Stimulated activated CD4-positive, alpha-beta T cell treated with anti-CD3 and anti-CD28 coated beads, Interleukin-4, amount 100 ng/mL, for 24 hours (primary cell): ENCODE measurements at regions not wholly inside any gene's neighbourhood (a gene's known extent, or its start where the extent isn't known, plus 50 kb on each side); places are given as distances from the start of the nearest gene placed in this dataset.

Source experiments
- DNase-seq: peaks from one replicate; pipeline ENCODE4 v3.0.0-alpha.2; 2020

- no peak for DNase-seq
These were observed 50.0 kb upstream of the BET1 start for GRCh38 chr7:94054130-94054529.

- DNase-seq, result no peak
These were observed 51.8 kb upstream of the BET1 start for GRCh38 chr7:94055963-94056362.

GRCh38 chr7:94056796-94057207 is 52.6 kb upstream of the BET1 start:
- no peak for DNase-seq

DNA sequence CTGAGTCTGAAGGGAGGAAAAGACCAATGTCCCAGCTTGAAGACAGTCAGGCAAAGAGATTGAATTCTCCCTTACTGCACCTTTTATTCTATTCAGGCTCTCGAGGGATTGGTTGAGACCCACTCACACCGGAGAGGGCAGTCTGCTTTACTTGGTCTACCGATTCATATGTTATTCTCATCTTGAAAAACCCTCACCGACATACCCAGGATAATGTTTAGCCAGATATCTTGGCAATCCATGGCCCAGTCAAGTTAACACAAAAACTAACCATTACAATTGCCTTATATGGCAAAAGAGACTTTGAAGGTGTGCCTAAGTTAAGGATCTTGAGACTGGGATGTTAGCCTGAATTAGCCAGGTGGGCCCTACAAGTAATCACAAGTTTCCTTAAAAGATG is 53.8 kb upstream of the BET1 start:
- DNase-seq, result no peak

DNA sequence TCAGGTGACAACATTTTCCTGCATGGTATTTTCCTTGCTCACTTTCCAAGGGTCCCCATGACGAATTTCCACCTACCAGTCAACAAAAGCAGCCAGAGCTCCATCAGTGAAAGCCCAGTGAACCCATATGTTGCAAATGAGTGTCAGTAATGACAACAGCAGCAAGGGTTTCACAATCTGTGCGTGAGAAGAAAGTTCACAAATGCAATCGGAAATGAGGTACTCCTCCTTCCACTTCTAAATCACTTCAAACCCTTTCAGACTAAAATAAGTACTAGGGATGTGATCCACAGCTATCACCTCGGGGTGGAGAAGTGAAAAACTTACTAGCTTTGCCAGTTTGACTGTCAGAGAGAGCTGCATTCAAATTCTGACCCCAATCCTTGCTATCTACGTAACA is 55.6 kb upstream of the BET1 start:
- no peak for DNase-seq

DNA sequence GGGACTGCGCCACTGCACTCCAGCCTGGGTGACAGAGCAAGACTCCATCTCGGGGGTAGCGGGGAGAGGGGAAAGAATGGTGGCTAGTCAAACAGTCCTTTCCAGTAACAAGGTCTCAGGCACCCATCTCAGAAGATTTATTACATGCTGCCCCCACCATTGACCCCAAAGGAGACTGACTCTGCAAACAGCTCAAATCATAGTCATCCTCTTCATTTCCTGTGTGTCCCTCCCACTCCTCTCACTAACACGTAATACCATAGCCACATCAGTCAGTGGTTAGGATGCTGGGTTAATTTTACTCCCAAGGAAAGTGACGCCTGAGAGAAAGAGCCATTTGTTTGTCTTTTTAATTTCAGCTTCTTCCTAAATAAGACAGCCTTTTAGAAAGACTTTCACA is 56.6 kb upstream of the BET1 start:
- no peak for DNase-seq

DNA sequence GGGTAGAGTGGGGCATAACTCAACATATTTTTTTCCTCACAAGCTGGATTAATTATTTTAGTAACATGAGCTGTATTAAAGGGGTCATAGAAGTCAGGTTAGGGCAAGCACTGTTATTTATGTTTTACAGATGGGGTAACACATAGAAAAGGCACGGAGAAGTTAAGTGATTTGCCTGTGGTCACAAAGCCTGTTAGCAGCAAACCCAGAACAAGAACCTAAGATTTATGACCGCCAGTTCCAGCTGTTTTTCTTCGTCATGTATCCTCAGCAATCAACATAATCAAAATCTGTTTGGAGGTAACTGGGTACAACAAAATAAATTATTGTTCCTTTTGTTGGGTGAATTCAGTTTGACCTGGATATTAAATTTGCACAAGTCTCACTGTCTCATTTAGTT is 57.2 kb upstream of the BET1 start:
- no peak for DNase-seq

DNA sequence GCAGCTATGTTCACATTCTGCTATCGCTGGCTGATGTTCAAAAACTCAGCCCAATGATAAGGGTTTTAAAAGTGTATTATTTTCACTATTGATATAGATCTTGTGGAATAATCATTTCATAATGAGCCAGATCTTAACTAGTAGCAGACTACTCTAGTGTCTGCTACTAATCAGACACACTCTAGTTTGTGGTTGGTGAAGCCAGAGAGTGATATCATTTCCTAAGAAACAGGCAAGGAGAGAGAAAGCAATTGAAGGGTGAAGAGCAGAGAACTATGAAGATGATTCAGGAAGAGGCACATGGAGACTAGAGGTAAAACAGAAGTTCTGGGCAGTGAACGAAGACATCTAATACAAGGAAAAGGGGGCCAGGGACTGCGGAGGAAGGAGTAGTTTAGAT is 58.2 kb upstream of the BET1 start:
- no peak for DNase-seq

GRCh38 chr7:94064541-94065191 is 60.5 kb upstream of the BET1 start:
- no peak for DNase-seq

DNA sequence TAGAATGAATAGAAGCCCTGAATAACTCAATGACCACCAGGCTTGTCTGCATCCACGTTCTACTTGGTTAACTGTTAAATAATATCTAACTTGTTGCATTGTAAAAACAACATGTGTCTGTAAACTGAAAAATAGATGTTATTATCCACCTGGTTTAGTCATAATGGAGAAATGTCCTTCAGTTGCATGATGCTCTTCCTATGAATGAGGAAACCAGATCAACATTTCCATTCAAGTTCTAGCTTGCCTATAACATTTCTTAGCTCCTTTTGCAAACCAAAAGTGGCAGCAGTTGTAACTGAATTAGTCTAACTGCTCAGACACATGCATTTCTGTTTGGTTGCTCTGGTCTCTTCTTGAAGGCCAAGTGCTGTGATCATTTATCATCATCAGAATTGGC is 62.9 kb upstream of the BET1 start:
- no peak for DNase-seq

DNA sequence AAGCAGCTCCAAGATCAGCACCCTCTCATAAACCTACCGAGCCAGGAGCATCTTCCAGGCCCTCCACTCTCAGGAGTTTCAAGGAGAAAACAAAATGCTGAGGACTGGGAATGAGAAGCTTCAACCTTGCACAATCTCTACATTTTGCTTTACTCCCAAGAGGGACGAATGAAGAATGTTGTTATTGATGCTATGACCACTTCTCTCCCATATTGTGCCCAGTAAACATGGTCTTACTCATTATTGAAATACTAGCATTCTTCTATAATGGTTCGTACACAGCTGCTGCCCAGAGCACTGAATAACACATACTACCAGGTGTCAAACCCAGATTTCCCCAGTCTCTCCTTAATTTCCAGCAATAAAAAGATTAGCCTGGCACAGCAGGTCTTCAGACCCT is 63.4 kb upstream of the BET1 start:
- DNase-seq, result no peak

DNA sequence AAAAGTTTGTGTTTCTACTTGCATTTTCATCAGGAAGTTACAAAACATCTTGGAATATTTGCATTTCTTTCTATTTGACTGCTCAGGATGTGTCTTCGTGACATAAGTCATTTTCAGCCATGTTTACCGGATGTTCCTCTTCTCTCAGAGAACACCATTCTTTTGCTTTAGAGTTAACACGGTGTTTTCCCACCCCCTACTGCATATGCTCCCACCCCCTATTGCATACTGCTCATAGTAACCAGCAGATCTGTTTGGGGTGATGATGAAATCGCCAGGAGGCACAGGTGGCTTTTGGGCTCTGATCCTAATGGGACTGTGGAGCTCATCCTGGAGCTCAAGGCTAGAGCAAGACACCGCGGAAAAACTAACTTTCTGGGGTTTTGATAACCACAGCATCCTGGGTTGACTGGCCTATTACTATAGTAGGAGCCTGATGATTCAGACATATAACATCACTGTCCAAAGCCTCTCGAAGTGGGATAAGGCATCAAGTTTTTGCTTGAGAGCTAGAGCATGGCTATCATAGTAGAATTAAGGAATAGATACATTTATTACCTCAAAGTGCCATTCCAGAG is 65.1 kb upstream of the BET1 start:
- no peak for DNase-seq

DNA sequence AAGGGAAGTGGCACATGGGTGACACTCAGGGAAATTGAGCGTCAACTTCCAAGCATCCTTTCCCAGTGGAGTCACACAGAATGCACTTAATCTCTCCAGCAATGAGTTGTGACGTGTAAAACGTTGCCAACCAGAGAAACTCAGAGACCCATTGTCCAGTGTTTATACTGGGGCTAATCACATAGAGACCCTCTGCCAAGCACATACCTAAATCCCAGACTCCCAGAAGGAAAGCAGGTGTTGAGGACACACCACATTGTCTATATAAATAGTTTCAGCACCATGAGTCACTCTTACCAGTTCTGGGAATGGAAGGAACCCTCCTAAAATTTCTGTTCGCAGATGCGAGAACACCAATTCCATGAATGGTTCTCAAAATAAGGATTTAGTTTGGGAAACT is 76.4 kb upstream of the BET1 start:
- DNase-seq, result no peak

- no peak for DNase-seq
These were observed 78.0 kb upstream of the BET1 start for GRCh38 chr7:94082126-94082525.

DNA sequence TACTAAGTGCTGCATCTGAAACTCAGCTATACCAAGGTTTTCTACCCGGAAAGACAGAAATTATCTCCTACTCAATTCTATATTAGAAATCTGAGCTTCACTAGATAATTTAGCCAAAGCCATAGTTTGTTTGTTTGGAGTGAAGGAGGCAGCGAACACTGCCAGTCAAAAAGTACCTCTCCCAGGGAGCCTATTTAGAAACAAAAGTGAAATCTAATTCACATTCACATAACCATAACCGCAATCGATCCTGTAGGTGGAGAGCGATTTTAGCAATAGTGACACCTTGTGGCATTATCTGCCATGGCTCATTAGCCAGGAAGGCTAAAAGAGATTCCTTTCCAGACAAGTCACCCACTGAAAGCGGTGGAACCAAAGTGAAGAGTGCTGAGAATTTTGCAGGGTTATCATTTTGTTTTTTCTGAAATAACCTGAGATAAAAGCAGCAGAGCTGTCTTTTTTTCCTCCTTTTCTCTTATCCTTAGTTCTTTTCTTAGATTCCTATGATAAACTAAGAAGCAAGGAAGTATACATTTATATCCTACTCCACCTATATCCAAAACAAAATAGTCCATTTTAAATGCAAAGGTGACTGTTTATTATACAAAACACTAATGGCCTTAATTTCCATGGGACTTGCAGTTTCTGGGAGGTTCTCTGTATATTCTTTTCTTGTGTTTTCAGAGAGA is 83.7 kb upstream of the BET1 start:
- peak; percentile 59 for DNase-seq

DNA sequence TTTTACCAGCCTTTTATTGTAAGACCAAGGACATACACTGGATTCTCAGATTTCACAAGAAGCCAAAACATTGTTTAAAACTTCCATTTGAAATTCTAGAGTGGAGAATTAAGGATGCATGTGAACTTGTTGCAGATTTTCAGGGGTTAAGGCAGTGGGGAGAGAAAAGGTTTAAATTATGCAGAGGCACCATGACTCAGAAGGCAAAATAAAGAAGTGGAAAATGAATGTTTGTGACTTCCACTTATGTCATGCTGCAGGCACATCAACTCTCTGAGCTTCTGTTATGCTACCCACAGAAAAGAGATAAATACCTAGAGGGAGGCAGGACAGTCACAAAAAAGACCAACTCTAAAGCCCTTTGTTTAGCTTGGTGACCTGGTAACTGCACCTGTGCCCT is 84.4 kb upstream of the BET1 start:
- DNase-seq, result no peak

DNA sequence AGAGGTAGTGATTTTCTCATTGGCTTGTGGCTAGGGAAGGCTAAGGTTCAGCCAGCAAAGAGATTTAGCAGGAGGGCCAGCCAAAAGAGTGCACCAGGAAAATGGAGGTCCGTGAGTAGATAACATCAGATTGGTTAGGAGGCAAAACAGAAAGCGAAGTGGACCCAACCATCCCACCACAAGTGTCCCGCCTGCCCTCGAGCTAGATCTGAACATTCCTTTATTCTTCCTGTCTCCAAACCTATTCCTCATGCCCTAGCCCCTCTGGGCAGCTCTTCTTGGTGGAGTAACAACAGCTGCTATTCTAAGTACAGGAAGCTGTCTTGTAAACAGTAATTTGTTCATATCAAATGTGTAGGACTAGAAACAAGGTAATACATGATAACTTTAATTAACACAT is 85.7 kb upstream of the BET1 start:
- DNase-seq, result no peak

DNA sequence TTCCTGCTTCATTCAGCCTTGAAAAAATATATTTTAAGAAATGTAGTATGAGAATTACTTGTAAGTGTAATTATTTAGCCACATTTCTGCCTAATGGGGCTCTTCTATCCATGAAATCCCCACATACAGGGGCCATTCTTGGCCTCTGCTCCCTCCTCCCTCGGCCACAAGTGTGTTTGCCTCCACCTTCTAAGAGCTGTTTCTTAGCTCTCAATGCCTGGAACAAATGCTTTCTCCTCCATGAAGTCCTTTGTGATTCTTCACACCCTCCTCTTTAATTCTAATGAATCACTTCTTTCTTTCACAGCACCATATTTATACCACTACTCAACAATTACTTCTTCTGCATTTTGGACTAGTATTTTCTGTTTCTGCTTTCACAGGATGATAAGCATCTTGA is 88.8 kb upstream of the BET1 start:
- no peak for DNase-seq

DNA sequence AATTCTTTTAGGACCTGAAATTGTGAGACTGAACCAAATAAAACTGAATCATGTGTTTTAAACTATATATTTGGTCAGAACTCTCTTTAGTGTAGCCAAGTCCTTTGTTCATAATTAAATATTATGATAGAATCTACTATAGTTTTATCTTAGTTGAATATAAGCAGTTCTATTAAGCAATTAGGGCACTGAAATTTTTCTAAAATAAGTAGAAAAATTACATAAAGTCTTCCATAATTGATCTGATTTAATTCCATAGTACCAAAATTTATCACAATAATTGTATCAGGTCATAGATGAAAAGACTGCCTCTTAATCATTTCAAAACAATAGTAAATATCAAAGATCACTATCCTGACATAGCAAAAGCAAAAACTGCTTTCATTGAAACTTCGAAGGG is 90.1 kb upstream of the BET1 start:
- no peak for DNase-seq

DNA sequence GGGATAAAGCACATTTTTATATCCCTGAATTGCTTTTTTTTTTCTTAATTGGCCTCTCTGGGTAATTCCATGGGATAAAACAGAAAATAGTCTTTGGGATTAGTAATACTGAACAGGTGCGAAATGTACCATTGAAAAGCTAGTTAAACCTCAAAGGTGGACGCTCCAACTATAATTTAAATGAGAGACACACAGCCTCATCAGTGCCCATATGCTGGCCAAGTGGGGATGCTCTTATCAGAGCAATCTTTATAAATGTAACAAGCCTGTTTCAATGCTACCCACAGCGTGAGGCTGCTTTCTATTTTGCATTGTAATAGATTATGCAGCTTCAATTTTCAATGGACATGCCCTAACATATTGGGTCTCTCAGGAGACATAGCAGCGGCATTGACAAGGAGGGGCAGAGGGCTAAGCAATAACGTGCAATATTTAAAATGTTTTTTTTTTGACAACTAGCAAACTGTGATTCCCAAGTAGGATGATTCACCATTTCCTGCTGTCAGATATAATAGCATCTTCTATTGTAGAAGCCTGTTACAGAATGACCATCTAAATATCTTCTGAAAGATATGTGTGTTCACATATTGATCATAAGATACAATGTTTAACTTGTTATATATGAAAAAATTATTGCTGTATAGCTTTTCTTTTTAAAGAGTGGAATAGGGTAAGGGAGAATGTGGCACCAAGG is 91.3 kb upstream of the BET1 start:
- DNase-seq, result no peak

DNA sequence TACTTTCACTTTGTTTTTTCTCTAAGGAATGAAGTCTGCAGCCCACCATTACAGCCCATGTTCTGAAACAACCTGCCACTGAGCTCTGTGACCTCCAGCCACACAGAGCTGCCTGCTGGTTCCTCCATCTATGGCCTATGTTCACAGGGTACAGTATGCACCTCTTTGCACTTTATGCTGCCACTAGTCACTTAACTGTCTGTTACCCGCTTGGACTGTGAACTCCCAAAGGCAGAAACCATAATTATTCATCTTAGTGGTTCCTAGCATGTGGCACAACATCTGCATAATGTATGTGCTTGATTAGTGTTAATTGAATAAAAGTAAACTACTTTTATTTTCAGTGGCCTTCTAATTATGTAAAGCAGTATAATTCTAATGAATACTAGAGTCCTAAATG is 95.5 kb upstream of the BET1 start:
- DNase-seq, result no peak

GRCh38 chr7:94100723-94101345 is 96.7 kb upstream of the BET1 start:
- DNase-seq, result no peak

DNA sequence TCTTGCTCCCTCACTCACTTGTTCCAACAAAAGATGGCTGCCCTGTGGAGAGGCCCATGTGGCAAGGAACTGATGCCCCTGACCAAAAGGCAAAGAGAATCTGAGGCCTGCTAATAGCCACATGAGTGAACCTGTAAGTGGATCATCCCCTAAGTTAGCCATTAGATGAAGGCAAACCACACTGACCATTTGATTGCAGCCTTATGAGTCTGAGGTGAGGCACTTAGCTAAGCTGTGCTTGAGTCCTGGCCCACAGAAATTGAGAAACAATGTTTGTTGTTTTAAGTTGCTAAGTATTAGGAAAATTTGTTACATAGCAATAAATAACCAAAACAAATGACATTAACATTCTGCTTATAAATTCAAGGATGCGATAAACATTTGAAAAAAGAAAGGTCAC is 100.1 kb upstream of the BET1 start:
- no peak for DNase-seq

DNA sequence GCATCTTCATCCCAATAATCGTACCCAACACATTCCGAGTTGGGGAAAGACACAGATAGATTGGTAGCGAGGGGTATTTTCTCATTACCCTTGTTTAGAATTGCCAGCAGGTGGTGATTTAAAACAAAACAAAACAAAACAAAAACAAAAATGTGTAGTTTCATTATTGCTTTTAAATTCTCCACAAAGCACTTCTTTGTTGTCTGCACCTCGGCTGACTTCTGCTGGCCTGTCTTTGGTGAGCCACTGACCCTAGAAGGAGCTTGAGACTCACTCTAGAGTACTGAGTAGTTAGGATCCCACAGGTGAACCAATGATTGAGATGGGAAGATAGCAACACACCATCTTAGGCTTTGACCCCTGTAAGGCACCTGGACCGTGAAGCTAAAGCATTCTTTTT is 105.4 kb upstream of the BET1 start:
- no peak for DNase-seq
